ENCODE measurements at regions not wholly inside any gene's neighbourhood (a gene's known extent, or its start where the extent isn't known, plus 50 kb on each side); places are given as distances from the start of the nearest gene placed in this dataset.
"Not testable (repeated sequence)": the region's sequence is repeated elsewhere in the genome, so short reads cannot be mapped to it uniquely, and the experiment has no call there.

GRCh38 chr3:70466096-70466495, 153.7 kb upstream of the MDFIC2 start:
- peaks cover 0 to 9% (median 9%) of the 10 kb centered on the region in 3 donors for H3K27me3 ChIP-seq (ENCODE audit: control insufficient read depth in 3 of 3, insufficient read depth in 3 of 3, low read length in 2 of 3)
- H3K9me3 ChIP-seq (ENCODE audit: control insufficient read depth in 4 of 4, insufficient read depth in 3 of 4, low read length in 3 of 4) = peaks cover 0 to 6% (median 0%) of the 10 kb centered on the region in 4 donors
- WGBS, 2 donors = 91 to 92% methylated on average over 7 of the region's 7 CpGs
- TF ChIP-seq, protein P1, sequence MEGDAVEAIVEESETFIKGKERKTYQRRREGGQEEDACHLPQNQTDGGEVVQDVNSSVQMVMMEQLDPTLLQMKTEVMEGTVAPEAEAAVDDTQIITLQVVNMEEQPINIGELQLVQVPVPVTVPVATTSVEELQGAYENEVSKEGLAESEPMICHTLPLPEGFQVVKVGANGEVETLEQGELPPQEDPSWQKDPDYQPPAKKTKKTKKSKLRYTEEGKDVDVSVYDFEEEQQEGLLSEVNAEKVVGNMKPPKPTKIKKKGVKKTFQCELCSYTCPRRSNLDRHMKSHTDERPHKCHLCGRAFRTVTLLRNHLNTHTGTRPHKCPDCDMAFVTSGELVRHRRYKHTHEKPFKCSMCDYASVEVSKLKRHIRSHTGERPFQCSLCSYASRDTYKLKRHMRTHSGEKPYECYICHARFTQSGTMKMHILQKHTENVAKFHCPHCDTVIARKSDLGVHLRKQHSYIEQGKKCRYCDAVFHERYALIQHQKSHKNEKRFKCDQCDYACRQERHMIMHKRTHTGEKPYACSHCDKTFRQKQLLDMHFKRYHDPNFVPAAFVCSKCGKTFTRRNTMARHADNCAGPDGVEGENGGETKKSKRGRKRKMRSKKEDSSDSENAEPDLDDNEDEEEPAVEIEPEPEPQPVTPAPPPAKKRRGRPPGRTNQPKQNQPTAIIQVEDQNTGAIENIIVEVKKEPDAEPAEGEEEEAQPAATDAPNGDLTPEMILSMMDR (IDR thresholded peaks at IDR 0.05; ENCODE audit: control extremely low read depth, extremely low read depth) = no peak
- no peaks in the 10 kb centered on the region for H3K36me3 ChIP-seq (ENCODE audit: control insufficient read depth in 4 of 4, insufficient read depth in 4 of 4, low read length in 4 of 4)
- no peaks in the 10 kb centered on the region for H3K4me1 ChIP-seq (ENCODE audit: control insufficient read depth in 5 of 5, insufficient read depth in 5 of 5, low read length in 5 of 5)
- no peak overlapping the region for H3K4me3 ChIP-seq
- DNase-seq (no peak), ATAC-seq (ENCODE audit: insufficient read depth, low FRiP score) (no peak)
- H3K27ac ChIP-seq (ENCODE audit: low read depth in 1 of 2, low read length in 1 of 2) = no peak overlapping the region
- no peak overlapping the region for H3K9ac ChIP-seq (ENCODE audit: insufficient read depth in 1 of 2, low read length in 2 of 2)

- Histone ChIP-seq H3K9ac (ENCODE audit: insufficient read depth in 1 of 2, low read length in 2 of 2) (no peak overlapping the region), H3K27me3 (ENCODE audit: control insufficient read depth in 3 of 3, insufficient read depth in 3 of 3, low read length in 2 of 3) (peaks cover 0 to 9% (median 9%) of the 10 kb centered on the region in 3 donors), H3K9me3 (ENCODE audit: control insufficient read depth in 4 of 4, insufficient read depth in 3 of 4, low read length in 3 of 4) (peaks cover 0 to 6% (median 0%) of the 10 kb centered on the region in 4 donors), H3K4me1 (ENCODE audit: control insufficient read depth in 5 of 5, insufficient read depth in 5 of 5, low read length in 5 of 5) (no peaks in the 10 kb centered on the region), H3K36me3 (ENCODE audit: control insufficient read depth in 4 of 4, insufficient read depth in 4 of 4, low read length in 4 of 4) (no peaks in the 10 kb centered on the region), H3K27ac (ENCODE audit: low read depth in 1 of 2, low read length in 1 of 2) (no peak overlapping the region), H3K4me3 (no peak overlapping the region)
- TF ChIP-seq, protein P1 (IDR thresholded peaks at IDR 0.05; ENCODE audit: control extremely low read depth, extremely low read depth) = no peak
- ATAC-seq (ENCODE audit: insufficient read depth, low FRiP score) = no peak
- DNase-seq = no peak
- WGBS, 2 donors = 78 to 79% methylated on average over 5 of the region's 5 CpGs
These were observed 152.4 kb upstream of the MDFIC2 start for GRCh38 chr3:70464876-70465275.

DNA sequence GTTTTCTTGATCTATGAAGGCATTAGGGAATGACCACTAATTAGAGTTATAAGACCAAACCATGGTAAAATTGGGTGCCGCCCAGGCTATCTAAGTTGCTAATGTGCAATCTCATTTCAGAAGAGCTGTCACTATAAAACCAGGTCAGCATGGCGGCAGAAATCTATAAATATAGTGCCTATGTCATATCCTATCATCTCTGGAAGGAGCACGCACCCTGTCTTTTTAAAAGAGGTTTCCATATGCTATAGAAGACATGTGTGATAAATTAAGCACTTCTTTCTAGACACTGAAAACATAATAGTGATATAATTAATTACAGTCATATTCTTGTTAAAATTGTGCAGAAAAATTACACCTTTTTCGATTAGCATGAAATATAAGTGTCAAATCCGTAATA, 152.0 kb upstream of the MDFIC2 start:
- Histone ChIP-seq H3K9me3 (ENCODE audit: control insufficient read depth in 4 of 4, insufficient read depth in 3 of 4, low read length in 3 of 4) (peaks cover 0 to 6% (median 0%) of the 10 kb centered on the region in 4 donors), H3K9ac (ENCODE audit: insufficient read depth in 1 of 2, low read length in 2 of 2) (no peak overlapping the region), H3K27me3 (ENCODE audit: control insufficient read depth in 3 of 3, insufficient read depth in 3 of 3, low read length in 2 of 3) (peaks cover 0 to 9% (median 9%) of the 10 kb centered on the region in 3 donors), H3K36me3 (ENCODE audit: control insufficient read depth in 4 of 4, insufficient read depth in 4 of 4, low read length in 4 of 4) (no peaks in the 10 kb centered on the region), H3K27ac (ENCODE audit: low read depth in 1 of 2, low read length in 1 of 2) (no peak overlapping the region), H3K4me1 (ENCODE audit: control insufficient read depth in 5 of 5, insufficient read depth in 5 of 5, low read length in 5 of 5) (no peaks in the 10 kb centered on the region), H3K4me3 (no peak overlapping the region)
- no peak for DNase-seq
- 86 to 91% methylated on average over 5 of the region's 5 CpGs for WGBS, 2 donors
- no peak for ATAC-seq (ENCODE audit: insufficient read depth, low FRiP score)
- TF ChIP-seq, protein P1 (IDR thresholded peaks at IDR 0.05; ENCODE audit: control extremely low read depth, extremely low read depth) = no peak

GRCh38 chr3:70450220-70450619, 137.8 kb upstream of the MDFIC2 start:
- H3K27me3 ChIP-seq (ENCODE audit: control insufficient read depth in 3 of 3, insufficient read depth in 3 of 3, low read length in 2 of 3); H3K9me3 ChIP-seq (ENCODE audit: control insufficient read depth in 4 of 4, insufficient read depth in 3 of 4, low read length in 3 of 4); H3K9ac ChIP-seq (ENCODE audit: insufficient read depth in 1 of 2, low read length in 2 of 2); H3K27ac ChIP-seq (ENCODE audit: low read depth in 1 of 2, low read length in 1 of 2); ATAC-seq (ENCODE audit: insufficient read depth, low FRiP score); H3K36me3 ChIP-seq (ENCODE audit: control insufficient read depth in 4 of 4, insufficient read depth in 4 of 4, low read length in 4 of 4); H3K4me1 ChIP-seq (ENCODE audit: control insufficient read depth in 5 of 5, insufficient read depth in 5 of 5, low read length in 5 of 5); DNase-seq; H3K4me3 ChIP-seq: not testable (repeated sequence)
- 60 to 64% methylated on average over 2 of the region's 2 CpGs for WGBS, 2 donors

- not testable (repeated sequence) for H3K9ac ChIP-seq (ENCODE audit: insufficient read depth in 1 of 2, low read length in 2 of 2); DNase-seq; ATAC-seq (ENCODE audit: insufficient read depth, low FRiP score); H3K27ac ChIP-seq (ENCODE audit: low read depth in 1 of 2, low read length in 1 of 2); H3K27me3 ChIP-seq (ENCODE audit: control insufficient read depth in 3 of 3, insufficient read depth in 3 of 3, low read length in 2 of 3); H3K4me3 ChIP-seq; H3K4me1 ChIP-seq (ENCODE audit: control insufficient read depth in 5 of 5, insufficient read depth in 5 of 5, low read length in 5 of 5); H3K9me3 ChIP-seq (ENCODE audit: control insufficient read depth in 4 of 4, insufficient read depth in 3 of 4, low read length in 3 of 4); H3K36me3 ChIP-seq (ENCODE audit: control insufficient read depth in 4 of 4, insufficient read depth in 4 of 4, low read length in 4 of 4)
- 53 to 83% methylated on average over 2 of the region's 2 CpGs for WGBS, 2 donors
These were observed 123.0 kb upstream of the MDFIC2 start for GRCh38 chr3:70435422-70435821.

All from lung (tissue), 11 donors.